Mammary epithelial cell (primary cell): ENCODE measurements at regions not wholly inside any gene's neighbourhood (a gene's known extent, or its start where the extent isn't known, plus 50 kb on each side); places are given as distances from the start of the nearest gene placed in this dataset.

Source experiments
- CTCF ChIP-seq, 2 donors: IDR thresholded peaks in 1 of 2; conservative IDR thresholded peaks in 1 of 2; 2 replicates each; pipeline ENCODE4 v1.5.1; 2011 to 2012; ENCODE audit warnings: inconsistent platforms in 2 of 2, low read length in 2 of 2, mild to moderate bottlenecking in 2 of 2, control low read depth in 1 of 2, low read depth in 1 of 2; ENCODE audit not compliant: insufficient read depth in 1 of 2; ENCODE audit errors: extremely low read depth in 1 of 2
- EZH2 ChIP-seq: IDR thresholded peaks from 2 replicates; pipeline ENCODE4 v1.6.1; 2012; ENCODE audit warnings: low read length, inconsistent platforms, borderline replicate concordance

- TF ChIP-seq CTCF (conservative IDR thresholded peaks at IDR 0.05 in 1 of 2, IDR thresholded peaks at IDR 0.05 in 1 of 2; ENCODE audit: extremely low read depth in 1 of 2, insufficient read depth in 1 of 2, low read depth in 1 of 2, low read length in 2 of 2) (no peak), EZH2 (no peak)
Measured at GRCh38 chr21:43306911-43307676, 119.8 kb downstream of the SIK1 start.
